ENCODE measurements at regions not wholly inside any gene's neighbourhood (a gene's known extent, or its start where the extent isn't known, plus 50 kb on each side); places are given as distances from the start of the nearest gene placed in this dataset.

DNA sequence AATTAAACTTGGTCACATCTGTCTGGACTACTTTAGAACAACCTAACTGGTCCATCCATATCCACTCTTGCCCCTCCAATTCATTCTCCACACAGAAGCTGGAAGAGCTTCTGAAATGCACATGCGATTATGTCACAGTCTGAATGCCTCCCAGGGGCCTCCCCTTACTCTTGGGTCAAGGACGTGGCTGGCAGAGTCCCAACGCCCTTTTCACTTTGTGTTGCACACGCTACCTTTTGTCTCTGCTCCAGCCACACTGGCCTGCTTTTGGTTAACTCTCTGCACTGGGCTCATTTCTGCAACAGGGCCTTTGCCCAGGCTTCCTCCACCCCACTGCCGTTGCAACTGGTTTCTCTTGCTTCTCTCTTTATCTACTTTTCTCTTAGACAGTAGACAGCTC is 245.2 kb downstream of the IL20RB start:
- no peak for ATAC-seq
- Mint-ChIP-seq H3K4me1 (ENCODE audit: low read depth) (no peaks in the 10 kb centered on the region), H3K36me3 (ENCODE audit: insufficient read depth) (no peaks in the 10 kb centered on the region), H3K4me3 (no peak overlapping the region), H3K9me3 (peaks cover 5% of the 10 kb centered on the region), H3K27me3 (ENCODE audit: low read depth) (no peaks in the 10 kb centered on the region)
- DNase-seq = no peak

- ATAC-seq (no peak), DNase-seq (no peak)
- Mint-ChIP-seq H3K4me3 (no peak overlapping the region), H3K27me3 (ENCODE audit: low read depth) (peaks cover 2% of the 10 kb centered on the region), H3K36me3 (ENCODE audit: insufficient read depth) (no peaks in the 10 kb centered on the region), H3K9me3 (peaks cover 4% of the 10 kb centered on the region), H3K4me1 (ENCODE audit: low read depth) (no peaks in the 10 kb centered on the region)
Measured at GRCh38 chr3:137204409-137204808, 246.6 kb downstream of the IL20RB start.

DNA sequence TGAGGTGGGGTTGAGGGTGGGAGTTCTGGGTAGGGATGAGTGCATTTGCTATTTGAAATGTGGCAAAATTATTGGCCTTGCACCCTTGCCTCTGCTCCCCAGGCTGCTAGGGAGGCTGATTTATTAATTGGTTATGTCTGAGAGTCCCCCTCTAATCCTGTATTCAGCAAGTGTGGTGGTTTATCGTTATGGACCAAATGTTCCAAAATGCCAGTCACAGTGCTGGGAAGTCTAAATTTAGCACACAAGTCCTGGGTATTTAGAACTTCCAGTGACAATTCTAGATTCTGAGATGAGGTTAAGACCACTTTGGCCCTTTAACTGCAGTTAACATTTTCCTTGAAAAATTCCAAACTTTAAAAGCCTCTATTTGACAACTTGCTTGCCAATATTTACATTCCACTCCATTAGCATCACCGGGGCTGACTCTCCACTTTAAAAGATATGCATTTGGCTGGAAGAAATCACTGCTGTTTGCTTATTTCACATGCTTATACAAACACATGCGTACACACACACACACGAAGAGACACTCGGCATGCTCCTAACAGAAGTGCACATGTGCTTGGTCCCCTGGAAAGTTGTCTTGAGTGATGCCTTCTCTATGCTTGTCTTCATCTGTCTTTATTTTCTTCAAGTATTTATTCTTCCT is 247.7 kb downstream of the IL20RB start:
- ATAC-seq (no peak), DNase-seq (no peak)
- Mint-ChIP-seq H3K9me3 (no peaks in the 10 kb centered on the region), H3K4me1 (ENCODE audit: low read depth) (no peaks in the 10 kb centered on the region), H3K36me3 (ENCODE audit: insufficient read depth) (no peaks in the 10 kb centered on the region), H3K27me3 (ENCODE audit: low read depth) (peaks cover 5% of the 10 kb centered on the region), H3K4me3 (no peak overlapping the region)

DNA sequence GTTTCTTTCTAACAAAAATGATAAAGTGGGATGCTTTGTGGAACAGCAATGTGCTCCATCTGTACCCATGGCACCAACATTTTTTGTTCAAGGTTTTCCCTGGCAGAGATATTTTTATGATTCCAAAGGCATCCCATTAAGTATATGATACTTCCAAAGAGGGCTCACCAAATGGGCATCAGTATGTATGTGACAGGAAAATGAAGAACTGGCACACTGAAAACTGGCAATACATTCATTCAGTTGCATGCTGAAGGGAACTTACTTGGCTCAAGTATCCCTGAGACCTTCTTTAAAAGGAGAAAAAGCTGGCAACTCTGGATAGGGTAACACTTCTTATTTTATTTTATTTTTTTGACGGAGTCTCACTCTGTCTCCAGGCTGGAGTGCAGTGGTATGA is 249.8 kb downstream of the IL20RB start:
- H3K27me3 Mint-ChIP-seq (ENCODE audit: low read depth) = peaks cover 7% of the 10 kb centered on the region
- H3K9me3 Mint-ChIP-seq = no peaks in the 10 kb centered on the region
- H3K36me3 Mint-ChIP-seq (ENCODE audit: insufficient read depth) = no peaks in the 10 kb centered on the region
- H3K4me3 Mint-ChIP-seq = no peak overlapping the region
- DNase-seq = no peak
- H3K4me1 Mint-ChIP-seq (ENCODE audit: low read depth) = no peaks in the 10 kb centered on the region
- no peak for ATAC-seq

DNA sequence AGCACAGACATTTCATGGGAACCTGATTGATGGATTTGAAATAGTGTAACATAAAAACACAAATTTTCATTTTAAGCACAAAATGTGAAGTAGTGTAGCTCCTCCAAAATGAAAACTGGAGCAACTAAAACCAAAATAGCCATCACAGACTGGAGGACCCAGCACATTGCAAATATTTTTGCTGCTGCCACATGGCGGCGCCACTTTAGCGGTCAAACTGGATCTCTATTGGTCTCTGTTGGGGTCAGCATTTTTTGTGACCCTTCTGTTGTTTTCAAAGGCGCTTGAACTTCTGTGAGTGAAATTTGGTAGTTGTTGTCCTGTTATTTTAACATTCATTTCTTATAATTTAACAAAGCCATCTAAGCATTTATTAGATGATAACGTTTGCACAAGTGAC is 259.9 kb downstream of the IL20RB start:
- Mint-ChIP-seq H3K4me1 (ENCODE audit: low read depth) (no peaks in the 10 kb centered on the region), H3K36me3 (ENCODE audit: insufficient read depth) (no peaks in the 10 kb centered on the region)

GRCh38 chr3:137219801-137220445 is 262.1 kb downstream of the IL20RB start:
- no peak for DNase-seq
- Mint-ChIP-seq H3K36me3 (ENCODE audit: insufficient read depth) (no peaks in the 10 kb centered on the region), H3K27me3 (ENCODE audit: low read depth) (no peaks in the 10 kb centered on the region), H3K4me3 (no peak overlapping the region), H3K9me3 (peaks cover 7% of the 10 kb centered on the region), H3K4me1 (ENCODE audit: low read depth) (no peaks in the 10 kb centered on the region)
- ATAC-seq = no peak

More for the DNA sequence above, 259.9 kb downstream of the IL20RB start:
- H3K4me3 Mint-ChIP-seq = no peak overlapping the region
- H3K9me3 Mint-ChIP-seq = peaks cover 7% of the 10 kb centered on the region
- no peak for DNase-seq
- no peak for ATAC-seq
- H3K27me3 Mint-ChIP-seq (ENCODE audit: low read depth) = no peaks in the 10 kb centered on the region

DNA sequence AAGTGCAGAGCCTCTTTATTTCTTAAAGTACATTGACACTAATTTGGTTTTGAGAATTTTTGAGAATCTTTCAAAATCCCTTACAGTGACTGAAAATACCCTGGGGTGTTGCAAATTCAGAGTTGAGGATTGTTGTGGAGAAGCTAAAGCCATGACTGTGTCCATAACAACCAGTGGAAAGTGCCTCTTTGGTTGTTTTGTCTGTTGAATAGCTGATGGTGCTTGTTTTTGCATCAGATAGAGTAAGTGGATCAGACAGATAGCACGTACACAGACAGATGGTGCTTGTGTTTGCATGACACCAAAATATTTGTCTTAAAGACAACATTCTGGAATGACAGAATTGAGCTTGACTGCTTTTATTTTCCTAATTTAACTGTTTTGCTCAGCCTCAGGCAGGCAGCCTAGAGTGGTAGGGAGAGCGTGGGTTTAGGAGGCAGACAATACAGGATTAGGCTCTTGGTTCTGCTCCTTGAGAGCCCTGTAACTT is 265.0 kb downstream of the IL20RB start:
- H3K27me3 Mint-ChIP-seq (ENCODE audit: low read depth) = no peaks in the 10 kb centered on the region
- H3K4me1 Mint-ChIP-seq (ENCODE audit: low read depth) = no peaks in the 10 kb centered on the region
- no peak overlapping the region for H3K4me3 Mint-ChIP-seq
- DNase-seq = no peak
- H3K36me3 Mint-ChIP-seq (ENCODE audit: insufficient read depth) = no peaks in the 10 kb centered on the region
- peaks cover 7% of the 10 kb centered on the region for H3K9me3 Mint-ChIP-seq
- ATAC-seq = no peak

- Mint-ChIP-seq H3K9me3 (peaks cover 6% of the 10 kb centered on the region), H3K4me1 (ENCODE audit: low read depth) (no peaks in the 10 kb centered on the region), H3K27me3 (ENCODE audit: low read depth) (peaks cover 8% of the 10 kb centered on the region), H3K36me3 (ENCODE audit: insufficient read depth) (no peaks in the 10 kb centered on the region), H3K4me3 (no peak overlapping the region)
- no peak for ATAC-seq
- no peak for DNase-seq
Measured at GRCh38 chr3:137224464-137224863, 266.7 kb downstream of the IL20RB start.

- H3K36me3 Mint-ChIP-seq (ENCODE audit: insufficient read depth) = no peaks in the 10 kb centered on the region
- H3K27me3 Mint-ChIP-seq (ENCODE audit: low read depth) = no peaks in the 10 kb centered on the region
- no peaks in the 10 kb centered on the region for H3K4me1 Mint-ChIP-seq (ENCODE audit: low read depth)
- no peak for DNase-seq
- no peak overlapping the region for H3K4me3 Mint-ChIP-seq
- no peaks in the 10 kb centered on the region for H3K9me3 Mint-ChIP-seq
- no peak for ATAC-seq
Measured at GRCh38 chr3:137242836-137243400, 285.1 kb downstream of the IL20RB start.

DNA sequence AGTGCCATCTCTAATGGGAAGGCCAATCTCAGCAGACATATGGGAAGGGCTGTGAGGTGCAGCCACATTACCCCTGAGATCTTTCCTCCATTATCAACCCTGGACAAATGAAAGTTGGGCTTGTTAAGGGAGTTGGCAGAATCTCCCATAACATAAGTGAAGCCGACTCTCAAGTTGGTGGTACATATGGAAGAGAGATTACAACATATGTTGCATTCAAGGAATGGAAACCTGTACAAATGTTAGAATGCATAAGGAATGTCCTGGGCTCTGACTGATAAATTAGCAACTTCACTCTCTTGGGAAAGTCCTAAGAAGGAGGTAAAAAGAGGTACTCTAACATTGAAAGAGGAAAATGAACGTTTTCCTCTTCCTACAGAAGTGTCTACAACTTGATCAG is 288.7 kb downstream of the IL20RB start:
- H3K36me3 Mint-ChIP-seq (ENCODE audit: insufficient read depth) = no peaks in the 10 kb centered on the region
- ATAC-seq (no peak), DNase-seq (no peak)
- H3K27me3 Mint-ChIP-seq (ENCODE audit: low read depth) = no peaks in the 10 kb centered on the region
- peaks cover 4% of the 10 kb centered on the region for H3K9me3 Mint-ChIP-seq
- no peaks in the 10 kb centered on the region for H3K4me1 Mint-ChIP-seq (ENCODE audit: low read depth)
- no peak overlapping the region for H3K4me3 Mint-ChIP-seq

DNA sequence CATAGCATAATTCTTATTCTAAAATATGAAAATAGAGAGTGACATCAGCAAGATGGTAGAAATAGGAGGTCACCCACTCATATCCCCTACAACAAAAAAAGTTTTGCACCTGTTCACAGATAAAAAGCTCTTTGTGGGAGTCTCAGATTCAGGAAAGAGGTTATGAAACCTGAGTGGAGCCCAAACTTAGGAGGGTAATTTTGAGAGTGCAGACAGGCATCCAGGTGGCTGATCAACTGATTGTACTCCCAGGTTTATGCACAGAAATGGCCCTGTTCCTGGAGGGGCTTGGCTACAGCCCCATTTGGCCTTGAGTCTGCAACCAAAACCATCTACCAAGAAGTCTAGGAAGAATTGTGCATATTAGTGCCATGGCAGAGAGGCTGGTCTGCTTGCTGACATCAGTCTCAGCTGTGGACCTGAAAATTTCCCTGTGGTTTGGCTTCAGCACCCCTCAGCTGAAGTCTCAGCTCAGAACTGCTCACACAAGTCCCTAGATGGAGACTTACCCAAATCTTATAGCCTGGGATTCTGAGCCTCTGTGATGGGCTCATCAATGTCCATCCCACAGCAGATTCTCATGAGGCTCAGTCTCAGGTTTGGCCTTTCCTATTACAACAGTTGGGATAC is 291.6 kb downstream of the IL20RB start:
- ATAC-seq (no peak), DNase-seq (no peak)
- H3K27me3 Mint-ChIP-seq (ENCODE audit: low read depth) = no peaks in the 10 kb centered on the region
- H3K9me3 Mint-ChIP-seq = peaks cover 12% of the 10 kb centered on the region
- no peaks in the 10 kb centered on the region for H3K4me1 Mint-ChIP-seq (ENCODE audit: low read depth)
- no peak overlapping the region for H3K4me3 Mint-ChIP-seq
- no peaks in the 10 kb centered on the region for H3K36me3 Mint-ChIP-seq (ENCODE audit: insufficient read depth)

DNA sequence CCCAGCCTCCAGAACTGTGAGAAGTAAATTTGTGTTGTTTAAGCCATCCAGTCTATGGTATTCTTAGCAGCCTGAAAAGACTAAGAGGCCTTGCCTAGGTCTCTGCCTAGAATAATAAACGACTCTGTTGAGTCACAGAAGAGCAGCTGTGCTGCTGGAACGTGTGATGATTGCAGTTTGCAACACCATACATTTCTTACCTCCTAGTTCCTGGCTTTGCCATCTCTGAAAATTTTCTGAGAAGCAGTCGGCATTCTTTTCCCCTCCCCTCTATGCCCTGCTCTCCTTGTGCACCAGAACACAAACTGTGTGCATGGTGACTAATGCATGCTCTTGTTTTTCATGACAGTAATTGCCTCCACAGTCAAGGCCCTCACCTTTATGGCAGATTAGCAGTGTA is 301.3 kb downstream of the IL20RB start:
- Mint-ChIP-seq H3K36me3 (ENCODE audit: insufficient read depth) (no peaks in the 10 kb centered on the region), H3K4me1 (ENCODE audit: low read depth) (no peaks in the 10 kb centered on the region), H3K27me3 (ENCODE audit: low read depth) (peaks cover 3% of the 10 kb centered on the region), H3K4me3 (no peak overlapping the region), H3K9me3 (peaks cover 2% of the 10 kb centered on the region)
- ATAC-seq (no peak), DNase-seq (no peak)

DNA sequence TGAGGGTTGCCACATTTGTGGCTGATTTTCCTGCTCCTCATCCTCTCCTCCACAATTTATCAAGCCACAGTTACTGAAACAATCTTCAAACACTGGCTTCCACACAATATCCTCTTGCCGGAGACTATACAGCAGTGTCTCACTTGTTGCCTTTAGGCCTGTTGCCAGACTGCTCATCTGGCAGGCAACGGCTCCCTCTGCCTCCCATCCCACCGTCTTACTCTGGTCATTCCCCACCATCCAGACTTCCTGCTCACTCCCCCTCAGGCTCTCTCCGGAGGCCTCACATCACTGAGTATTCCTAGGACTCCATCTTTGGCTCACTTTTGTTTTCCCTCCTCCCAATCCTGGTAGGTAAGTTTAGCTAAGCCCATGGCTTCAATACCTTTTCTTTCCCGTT is 301.9 kb downstream of the IL20RB start:
- H3K27me3 Mint-ChIP-seq (ENCODE audit: low read depth) = peaks cover 7% of the 10 kb centered on the region
- ATAC-seq (no peak), DNase-seq (no peak)
- no peaks in the 10 kb centered on the region for H3K36me3 Mint-ChIP-seq (ENCODE audit: insufficient read depth)
- H3K4me3 Mint-ChIP-seq = no peak overlapping the region
- no peaks in the 10 kb centered on the region for H3K4me1 Mint-ChIP-seq (ENCODE audit: low read depth)
- H3K9me3 Mint-ChIP-seq = no peaks in the 10 kb centered on the region

- DNase-seq = no peak
- Mint-ChIP-seq H3K4me3 (no peak overlapping the region), H3K9me3 (no peaks in the 10 kb centered on the region), H3K36me3 (ENCODE audit: insufficient read depth) (no peaks in the 10 kb centered on the region), H3K4me1 (ENCODE audit: low read depth) (no peaks in the 10 kb centered on the region), H3K27me3 (ENCODE audit: low read depth) (peaks cover 16% of the 10 kb centered on the region)
- ATAC-seq = no peak
Measured at GRCh38 chr3:137264071-137264820, 306.5 kb downstream of the IL20RB start.

Measured in activated T-cell treated with anti-CD3 and anti-CD28 coated beads, Interleukin-2, amount 50 U/mL, for 4 hours (primary cell).